DOHH2 (cell line): ENCODE measurements at regions not wholly inside any gene's neighbourhood (a gene's known extent, or its start where the extent isn't known, plus 50 kb on each side); places are given as distances from the start of the nearest gene placed in this dataset.

Experiments used
- CTCF ChIP-seq: fragments of 200-600 bp; sonication (generic); IDR thresholded peaks from one replicate; pipeline ENCODE4 v1.5.1; 2014; ENCODE audit warnings: antibody characterized with exemption, mild to moderate bottlenecking, low read depth, low read length; ENCODE audit not compliant: poor library complexity, severe bottlenecking
- EZH2phosphoT487 ChIP-seq: fragments of 200-600 bp; sonication (generic); IDR thresholded peaks from 2 replicates; pipeline ENCODE4 v1.6.1; 2017; ENCODE audit warnings: borderline replicate concordance, mild to moderate bottlenecking, antibody characterized with exemption, low read length, moderate library complexity, mixed read lengths

- no peak for TF ChIP-seq EZH2phosphoT487
- TF ChIP-seq CTCF = no peak
Observed at GRCh38 chr4:178664621-178665020, 1222.4 kb upstream of the AGA start.
